GM20000 (cell line): ENCODE measurements at regions not wholly inside any gene's neighbourhood (a gene's known extent, or its start where the extent isn't known, plus 50 kb on each side); places are given as distances from the start of the nearest gene placed in this dataset.

Experiments
- DNase-seq: peaks from one replicate; pipeline ENCODE4 v3.0.0; 2012; ENCODE audit warnings: low spot score
- CTCF ChIP-seq: IDR thresholded peaks from 2 replicates; pipeline ENCODE4 v1.5.1; 2012; ENCODE audit warnings: mild to moderate bottlenecking, control low read depth; ENCODE audit errors: extremely low read depth, missing control alignments

GRCh38 chr13:56837161-56837560 lies 303.6 kb upstream of the PRR20A start:
- TF ChIP-seq CTCF, result no peak

DNA sequence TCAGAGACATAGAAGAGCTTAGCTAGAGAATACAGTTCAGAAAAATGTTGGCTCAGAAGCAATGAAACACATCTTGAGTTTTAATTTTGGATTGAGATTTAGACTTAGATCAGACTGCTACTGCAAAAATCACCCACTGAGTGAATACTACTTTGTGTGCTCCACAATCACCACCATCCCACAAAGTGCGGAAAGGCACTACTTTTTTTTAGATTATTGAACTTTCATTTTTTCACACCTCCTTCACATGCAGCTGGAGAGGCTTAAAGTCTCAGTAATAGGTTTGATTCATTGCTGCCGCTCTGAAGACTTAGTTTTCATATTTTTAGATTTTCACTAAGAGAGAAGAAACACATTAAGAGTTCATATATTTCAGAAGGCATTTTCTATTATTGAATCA lies 289.9 kb upstream of the PRR20A start:
- TF ChIP-seq CTCF, result no peak
- no peak for DNase-seq

More at GRCh38 chr13:56837161-56837560, 303.6 kb upstream of the PRR20A start:
- no peak for DNase-seq

DNA sequence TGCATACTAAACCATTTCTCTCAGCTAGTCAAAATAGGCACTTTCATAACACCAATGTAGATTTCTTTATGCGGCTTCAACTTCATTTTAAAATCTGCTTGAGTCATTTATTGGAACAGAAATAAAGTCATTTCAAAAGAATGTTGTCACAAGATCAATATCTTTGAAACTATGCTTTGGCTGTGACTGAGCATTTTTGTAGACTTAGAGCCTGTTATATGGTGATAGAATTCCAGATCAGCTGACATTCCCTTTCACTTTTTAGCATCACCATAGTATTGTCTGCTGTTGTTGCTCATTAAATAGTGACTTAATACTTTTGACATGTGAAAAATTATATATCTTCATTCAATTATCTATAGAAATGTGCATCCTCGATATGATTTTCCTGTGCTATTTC lies 279.2 kb upstream of the PRR20A start:
- DNase-seq, result no peak
- no peak for TF ChIP-seq CTCF

- no peak for TF ChIP-seq CTCF
- DNase-seq, result no peak
Observed at GRCh38 chr13:56864451-56864850, 276.3 kb upstream of the PRR20A start.

DNA sequence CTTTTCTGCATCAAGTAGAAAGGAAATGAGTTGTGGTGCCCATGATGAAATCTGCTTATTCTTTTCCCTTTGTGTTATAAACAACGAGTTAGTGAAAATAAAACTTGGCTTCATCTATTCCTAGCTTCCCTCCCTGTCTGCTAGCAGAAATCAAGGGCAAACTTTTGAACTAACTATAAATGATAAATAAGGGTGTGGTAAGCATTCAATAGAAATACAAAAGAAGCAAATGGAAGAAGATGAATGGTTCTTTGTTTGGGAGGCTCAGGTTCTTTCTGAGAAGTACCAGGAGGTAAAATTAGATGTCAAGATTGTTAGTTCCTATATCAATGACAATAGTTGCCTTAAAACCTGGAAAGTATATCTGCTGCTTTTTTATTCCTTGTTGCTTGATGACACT lies 275.3 kb upstream of the PRR20A start:
- DNase-seq, result no peak
- no peak for TF ChIP-seq CTCF

- no peak for DNase-seq
- no peak for TF ChIP-seq CTCF
Observed at GRCh38 chr13:56869671-56870070, 271.0 kb upstream of the PRR20A start.

DNA sequence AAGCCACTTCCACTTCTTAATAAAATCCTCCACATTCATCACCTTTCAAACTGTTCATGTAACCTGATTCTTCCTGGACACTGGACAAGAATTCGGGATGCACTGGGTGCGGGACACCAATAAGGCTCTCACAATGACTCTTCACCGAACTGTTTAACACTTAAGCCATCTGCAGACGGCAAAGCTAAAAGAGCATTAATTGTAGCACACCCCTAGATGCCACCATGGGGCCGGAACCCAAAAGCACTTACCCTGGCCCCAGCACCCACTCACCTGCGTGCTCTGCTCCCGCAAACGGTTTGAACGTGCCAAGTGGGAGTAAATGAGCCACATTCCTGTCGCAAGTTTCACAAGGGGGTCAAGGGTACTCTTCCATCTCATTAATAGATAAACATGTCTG lies 254.3 kb upstream of the PRR20A start:
- DNase-seq, result no peak
- no peak for TF ChIP-seq CTCF
